ENCODE measurements at regions not wholly inside any gene's neighbourhood (a gene's known extent, or its start where the extent isn't known, plus 50 kb on each side); places are given as distances from the start of the nearest gene placed in this dataset.
"Not testable (repeated sequence)": the region's sequence is repeated elsewhere in the genome, so short reads cannot be mapped to it uniquely, and the experiment has no call there.

DNA sequence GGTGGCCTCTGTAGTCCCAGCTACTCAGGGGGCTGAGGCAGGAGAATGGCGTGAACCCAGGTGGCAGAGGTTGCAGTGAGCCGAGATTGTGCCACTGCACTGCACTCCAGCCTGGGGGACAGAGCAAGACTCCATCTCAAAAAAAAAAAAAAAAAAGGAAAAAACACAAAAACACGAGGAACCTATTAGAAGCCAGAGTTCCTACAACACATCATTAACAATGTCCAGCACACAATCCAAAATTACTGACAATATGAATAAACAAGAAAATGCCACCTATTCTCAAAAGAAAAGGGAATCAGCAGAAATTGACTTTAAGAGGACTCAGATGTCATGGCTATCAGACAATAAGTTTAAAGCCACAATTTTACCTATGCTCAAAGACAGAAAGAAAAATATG lies 57.3 kb upstream of the HS3ST3A1 start:
- not testable (repeated sequence) for TF ChIP-seq CTCF (conservative IDR thresholded peaks at IDR 0.05; ENCODE audit: low read depth, low read length); EZH2 (IDR thresholded peaks at IDR 0.05; ENCODE audit: borderline replicate concordance, low read depth, low read length, poor library complexity, severe bottlenecking)

All from A673 (cell line).